Astrocyte (in vitro differentiated cells and primary cell): ENCODE measurements at regions not wholly inside any gene's neighbourhood (a gene's known extent, or its start where the extent isn't known, plus 50 kb on each side); places are given as distances from the start of the nearest gene placed in this dataset.

Experiments used
- DNase-seq: peaks from one replicate; pipeline ENCODE4 v3.0.0-alpha.2; 2010; ENCODE audit warnings: low read depth
- FAIRE-seq: peaks from 2 replicates; lab custom pipeline; 2011; peaks lifted over from hg19 to GRCh38; lab: Jason Lieb, UNC
- H2AFZ ChIP-seq: 2 replicates; pipeline ENCODE4 v1.6.0; 2012; ENCODE audit warnings: low read depth, low read length, inconsistent platforms
- H3K27ac ChIP-seq: 2 replicates; pipeline ENCODE4 v1.5.1; 2011; ENCODE audit warnings: low read depth, low read length, inconsistent platforms
- H3K27me3 ChIP-seq: 2 replicates; pipeline ENCODE4 v1.6.0; 2011; ENCODE audit warnings: low read length, inconsistent platforms; ENCODE audit not compliant: insufficient read depth
- H3K36me3 ChIP-seq: 2 replicates; pipeline ENCODE4 v1.5.1; 2011; ENCODE audit warnings: low read length, inconsistent platforms; ENCODE audit not compliant: insufficient read depth
- H3K4me1 ChIP-seq: 2 replicates; pipeline ENCODE4 v1.5.1; 2011; ENCODE audit warnings: low read length, inconsistent platforms; ENCODE audit not compliant: insufficient read depth
- H3K4me2 ChIP-seq: 2 replicates; pipeline ENCODE4 v1.6.0; 2012; ENCODE audit warnings: low read length, inconsistent platforms
- H3K4me3 ChIP-seq: 2 replicates; pipeline ENCODE4 v1.5.1; 2011; ENCODE audit warnings: low read depth, mild to moderate bottlenecking, low read length, inconsistent platforms; ENCODE audit not compliant: insufficient read depth
- H3K79me2 ChIP-seq: 2 replicates; pipeline ENCODE4 v1.6.0; 2012; ENCODE audit warnings: mild to moderate bottlenecking, low read length, inconsistent platforms; ENCODE audit not compliant: insufficient read depth
- H3K9ac ChIP-seq: 2 replicates; pipeline ENCODE4 v1.6.0; 2012; ENCODE audit warnings: mild to moderate bottlenecking, low read length, inconsistent platforms
- H3K9me3 ChIP-seq: 2 replicates; pipeline ENCODE4 v1.5.1; 2012; ENCODE audit warnings: low read depth, mild to moderate bottlenecking, low read length, inconsistent platforms; ENCODE audit not compliant: insufficient read depth
- H4K20me1 ChIP-seq: 2 replicates; pipeline ENCODE4 v1.6.0; 2012; ENCODE audit warnings: low read length, inconsistent platforms; ENCODE audit not compliant: insufficient read depth
- H3K27ac Mint-ChIP-seq: one replicate; pipeline ENCODE4 v1.8.0; 2021; ENCODE audit warnings: mild to moderate bottlenecking, mixed read lengths; ENCODE audit not compliant: unreplicated experiment
- H3K27me3 Mint-ChIP-seq: one replicate; pipeline ENCODE4 v1.8.0; 2021; ENCODE audit warnings: low read depth, mixed read lengths; ENCODE audit not compliant: unreplicated experiment
- H3K36me3 Mint-ChIP-seq: one replicate; pipeline ENCODE4 v1.8.0; 2021; ENCODE audit warnings: low read depth, mixed read lengths; ENCODE audit not compliant: unreplicated experiment
- H3K4me1 Mint-ChIP-seq: one replicate; pipeline ENCODE4 v1.8.0; 2021; ENCODE audit warnings: low read depth, mixed read lengths; ENCODE audit not compliant: unreplicated experiment
- H3K4me3 Mint-ChIP-seq: one replicate; pipeline ENCODE4 v1.8.0; 2021; ENCODE audit warnings: mild to moderate bottlenecking, moderate library complexity, mixed read lengths; ENCODE audit not compliant: unreplicated experiment
- H3K9me3 Mint-ChIP-seq: one replicate; pipeline ENCODE4 v1.8.0; 2021; ENCODE audit warnings: mild to moderate bottlenecking, mixed read lengths; ENCODE audit not compliant: unreplicated experiment
- EZH2 ChIP-seq: IDR thresholded peaks from 2 replicates; pipeline ENCODE4 v1.6.1; 2012; ENCODE audit warnings: mild to moderate bottlenecking, low read length, inconsistent platforms; ENCODE audit not compliant: insufficient read depth
- TF ChIP-seq, protein P1 (sequence below): IDR thresholded peaks from 2 replicates; pipeline ENCODE4 v1.5.1; 2011; ENCODE audit warnings: low read depth, mild to moderate bottlenecking, inconsistent platforms, low read length, moderate library complexity; ENCODE audit not compliant: insufficient read depth

DNA sequence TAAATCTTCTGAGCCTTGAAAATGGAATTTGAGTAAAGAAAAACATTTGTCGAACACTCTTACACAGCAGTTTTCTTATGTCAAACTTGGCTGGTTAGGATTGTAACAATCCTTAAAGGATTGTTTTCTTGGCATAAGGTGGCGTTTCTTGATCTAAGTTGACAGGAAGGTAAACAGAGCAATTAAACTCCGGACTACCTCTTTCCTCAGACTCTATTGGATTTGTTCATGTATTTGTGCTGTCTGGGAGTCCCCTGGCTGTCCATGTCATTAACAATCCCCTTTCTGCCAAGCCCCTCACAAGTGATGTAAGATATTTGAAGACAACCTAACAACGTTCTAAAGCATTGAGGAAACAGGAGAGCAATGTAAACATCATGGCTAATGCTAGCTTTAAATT is 222.5 kb upstream of the SNX19 start:
- Histone ChIP-seq H4K20me1 (no peaks in the 10 kb centered on the region), H3K27ac (no peak overlapping the region), H3K27me3 (peaks cover 3% of the 10 kb centered on the region), H3K36me3 (no peaks in the 10 kb centered on the region), H3K9ac (no peak overlapping the region), H3K79me2 (no peaks in the 10 kb centered on the region), H3K4me2 (no peak overlapping the region), H2AFZ (no peak overlapping the region), H3K4me3 (no peak overlapping the region), H3K9me3 (no peaks in the 10 kb centered on the region), H3K4me1 (peaks cover 7% of the 10 kb centered on the region)
- Mint-ChIP-seq H3K9me3 (no peaks in the 10 kb centered on the region), H3K27me3 (peaks cover 13% of the 10 kb centered on the region), H3K27ac (no peak overlapping the region), H3K4me3 (no peak overlapping the region), H3K36me3 (no peaks in the 10 kb centered on the region), H3K4me1 (peaks cover 11% of the 10 kb centered on the region)
- FAIRE-seq (no peak), DNase-seq (no peak)
- TF ChIP-seq, protein P1, sequence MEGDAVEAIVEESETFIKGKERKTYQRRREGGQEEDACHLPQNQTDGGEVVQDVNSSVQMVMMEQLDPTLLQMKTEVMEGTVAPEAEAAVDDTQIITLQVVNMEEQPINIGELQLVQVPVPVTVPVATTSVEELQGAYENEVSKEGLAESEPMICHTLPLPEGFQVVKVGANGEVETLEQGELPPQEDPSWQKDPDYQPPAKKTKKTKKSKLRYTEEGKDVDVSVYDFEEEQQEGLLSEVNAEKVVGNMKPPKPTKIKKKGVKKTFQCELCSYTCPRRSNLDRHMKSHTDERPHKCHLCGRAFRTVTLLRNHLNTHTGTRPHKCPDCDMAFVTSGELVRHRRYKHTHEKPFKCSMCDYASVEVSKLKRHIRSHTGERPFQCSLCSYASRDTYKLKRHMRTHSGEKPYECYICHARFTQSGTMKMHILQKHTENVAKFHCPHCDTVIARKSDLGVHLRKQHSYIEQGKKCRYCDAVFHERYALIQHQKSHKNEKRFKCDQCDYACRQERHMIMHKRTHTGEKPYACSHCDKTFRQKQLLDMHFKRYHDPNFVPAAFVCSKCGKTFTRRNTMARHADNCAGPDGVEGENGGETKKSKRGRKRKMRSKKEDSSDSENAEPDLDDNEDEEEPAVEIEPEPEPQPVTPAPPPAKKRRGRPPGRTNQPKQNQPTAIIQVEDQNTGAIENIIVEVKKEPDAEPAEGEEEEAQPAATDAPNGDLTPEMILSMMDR, result no peak
- TF ChIP-seq EZH2, result no peak

DNA sequence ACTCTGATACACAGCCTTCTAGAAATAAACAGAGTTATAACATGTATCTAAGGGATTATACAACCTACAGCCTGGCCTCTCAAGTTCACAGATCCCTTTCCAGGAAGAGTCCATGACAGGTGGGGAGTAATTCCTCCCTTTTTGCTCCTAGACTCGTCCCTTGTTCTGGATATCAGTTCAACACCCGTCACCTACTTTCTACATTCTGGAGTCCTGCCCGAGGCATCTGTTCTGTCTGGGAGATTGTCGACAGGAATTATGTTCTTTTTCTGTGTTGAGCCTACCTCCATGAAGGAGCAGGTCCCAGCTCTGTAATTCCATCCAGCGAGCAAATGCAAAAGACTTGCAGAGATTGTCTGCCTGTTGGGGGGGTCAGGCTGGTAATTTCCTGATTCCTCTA is 224.6 kb upstream of the NTM start:
- H3K27ac Mint-ChIP-seq, result no peak overlapping the region

DNA sequence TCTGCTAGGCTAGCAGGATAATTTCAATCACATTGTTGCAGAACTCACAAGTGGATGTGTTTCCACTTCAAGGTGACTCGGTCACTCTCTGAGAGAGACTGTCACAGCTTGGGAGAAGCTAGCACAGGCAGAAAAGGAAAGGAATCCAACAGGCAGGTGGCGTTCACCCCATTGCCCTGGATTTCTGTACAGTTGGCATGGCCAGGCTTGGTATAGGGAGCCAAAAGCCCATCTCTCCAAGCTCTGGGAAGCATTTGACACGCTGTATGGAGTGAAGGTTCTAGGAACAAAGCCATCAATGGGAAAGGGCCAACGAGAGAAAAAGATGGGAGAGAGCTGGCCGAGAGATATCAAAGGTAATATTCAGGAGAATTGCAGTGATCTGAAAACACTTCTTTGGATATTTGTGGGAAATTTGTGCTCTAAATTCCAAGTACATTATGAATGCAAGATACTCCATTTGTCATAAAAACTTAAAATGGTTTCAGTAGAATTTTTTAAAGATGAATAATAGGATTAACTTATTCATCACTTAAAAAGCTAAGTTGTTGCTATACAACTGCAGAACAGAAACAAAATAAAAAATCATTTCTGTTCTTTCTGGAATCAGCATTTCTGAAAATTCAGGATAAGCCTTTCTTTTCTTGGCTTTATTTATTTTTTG is 223.5 kb upstream of the NTM start:
- no peaks in the 10 kb centered on the region for H4K20me1 ChIP-seq
- no peaks in the 10 kb centered on the region for H3K36me3 ChIP-seq
- no peaks in the 10 kb centered on the region for H3K4me1 Mint-ChIP-seq
- DNase-seq (peak; percentile 3), FAIRE-seq (no peak)
- H3K27me3 Mint-ChIP-seq, result peaks cover 22% of the 10 kb centered on the region
- H3K9ac ChIP-seq, result no peak overlapping the region
- no peak overlapping the region for H3K4me2 ChIP-seq
- no peak overlapping the region for H2AFZ ChIP-seq
- H3K9me3 Mint-ChIP-seq, result peaks cover 7% of the 10 kb centered on the region
- peaks cover 4% of the 10 kb centered on the region for H3K27me3 ChIP-seq
- H3K4me3 Mint-ChIP-seq, result no peak overlapping the region
- H3K9me3 ChIP-seq, result no peaks in the 10 kb centered on the region
- no peaks in the 10 kb centered on the region for H3K79me2 ChIP-seq
- peaks cover 3% of the 10 kb centered on the region for H3K4me1 ChIP-seq
- H3K4me3 ChIP-seq, result no peak overlapping the region
- H3K36me3 Mint-ChIP-seq, result no peaks in the 10 kb centered on the region
- TF ChIP-seq, protein P1, result no peak
- no peak for TF ChIP-seq EZH2
- H3K27ac Mint-ChIP-seq, result no peak overlapping the region
- H3K27ac ChIP-seq, result no peak overlapping the region

More for the DNA sequence above, 224.6 kb upstream of the NTM start:
- FAIRE-seq, result no peak
- Mint-ChIP-seq H3K4me1 (no peaks in the 10 kb centered on the region), H3K36me3 (no peaks in the 10 kb centered on the region), H3K27me3 (peaks cover 20% of the 10 kb centered on the region), H3K9me3 (peaks cover 4% of the 10 kb centered on the region), H3K4me3 (no peak overlapping the region)
- no peak for TF ChIP-seq EZH2
- TF ChIP-seq, protein P1, result no peak
- Histone ChIP-seq H4K20me1 (no peaks in the 10 kb centered on the region), H3K4me3 (no peak overlapping the region), H3K36me3 (no peaks in the 10 kb centered on the region), H3K79me2 (no peaks in the 10 kb centered on the region), H3K4me1 (peaks cover 3% of the 10 kb centered on the region), H3K9ac (no peak overlapping the region), H3K9me3 (no peaks in the 10 kb centered on the region), H3K4me2 (no peak overlapping the region), H3K27me3 (no peaks in the 10 kb centered on the region), H2AFZ (no peak overlapping the region), H3K27ac (no peak overlapping the region)
- DNase-seq, result no peak
